Smooth muscle cell (in vitro differentiated cells): ENCODE measurements at regions not wholly inside any gene's neighbourhood (a gene's known extent, or its start where the extent isn't known, plus 50 kb on each side); places are given as distances from the start of the nearest gene placed in this dataset.
A peak's percentile ranks its signal among the peaks of the same experiment; 100 is the strongest.

Experiments used
- DNase-seq: peaks from one replicate; lab custom pipeline; 2025; ENCODE audit not compliant: unreplicated experiment; lab: John Stamatoyannopoulos, UW
- H2AFZ ChIP-seq: fragments of 200-600 bp; sonication (generic); 2 replicates; pipeline ENCODE4 v1.6.0; 2016; ENCODE audit warnings: antibody characterized with exemption, low read depth, mild to moderate bottlenecking
- H3F3A ChIP-seq: fragments of 200-600 bp; sonication (generic); 2 replicates; pipeline ENCODE4 v1.6.0; 2017; ENCODE audit warnings: antibody characterized with exemption, low read depth
- H3K27ac ChIP-seq: fragments of 200-600 bp; sonication (generic); 2 replicates; pipeline ENCODE4 v1.5.1; 2016; ENCODE audit warnings: low read depth, mild to moderate bottlenecking
- H3K27me3 ChIP-seq: fragments of 200-600 bp; sonication (generic); 2 replicates; pipeline ENCODE4 v1.6.1; 2016; ENCODE audit warnings: low read depth, mild to moderate bottlenecking
- H3K36me3 ChIP-seq: fragments of 200-600 bp; sonication (generic); 2 replicates; pipeline ENCODE4 v1.5.1; 2016; ENCODE audit warnings: low read depth
- H3K4me1 ChIP-seq: fragments of 200-600 bp; sonication (generic); 2 replicates; pipeline ENCODE4 v1.5.1; 2016; ENCODE audit warnings: low read depth
- H3K4me2 ChIP-seq: fragments of 200-600 bp; sonication (generic); 2 replicates; pipeline ENCODE4 v1.6.0; 2016; ENCODE audit warnings: mild to moderate bottlenecking
- H3K4me3 ChIP-seq: fragments of 200-600 bp; sonication (generic); 2 replicates; pipeline ENCODE4 v1.5.1; 2016; ENCODE audit warnings: mild to moderate bottlenecking
- H3K79me2 ChIP-seq: fragments of 200-600 bp; sonication (generic); 2 replicates; pipeline ENCODE4 v1.6.0; 2016; ENCODE audit warnings: low read depth, mild to moderate bottlenecking
- H3K9ac ChIP-seq: fragments of 200-600 bp; sonication (generic); 2 replicates; pipeline ENCODE4 v1.6.0; 2016; ENCODE audit warnings: low read depth
- H3K9me3 ChIP-seq: fragments of 200-600 bp; sonication (generic); replicated peaks from 2 replicates; pipeline ENCODE4 v1.5.1; 2016; ENCODE audit warnings: low read depth
- H4K20me1 ChIP-seq: fragments of 200-600 bp; sonication (generic); 2 replicates; pipeline ENCODE4 v1.6.0; 2016; ENCODE audit warnings: low read depth
- WGBS: methylation state at CpG from one replicate; pipeline ENCODE4 v1.1.7; 2016; ENCODE audit warnings: low lambda C conversion rate; 5-methylcytosine and 5-hydroxymethylcytosine counted together
- TF ChIP-seq, protein P1 (sequence below): fragments of 200-600 bp; sonication (generic); IDR thresholded peaks from 2 replicates; pipeline ENCODE4 v1.5.1; 2017; ENCODE audit warnings: borderline replicate concordance, mild to moderate bottlenecking, antibody characterized with exemption; ENCODE audit not compliant: insufficient read depth, poor library complexity, severe bottlenecking

- H3K9ac ChIP-seq: peak overlapping the region; percentile 26
- no peaks in the 10 kb centered on the region for H3K9me3 ChIP-seq
- DNase-seq: no peak
- H3K4me2 ChIP-seq: peak overlapping the region; percentile 81
- H4K20me1 ChIP-seq: no peaks in the 10 kb centered on the region
- no peaks in the 10 kb centered on the region for H3K79me2 ChIP-seq
- H3K4me1 ChIP-seq: peaks cover 36% of the 10 kb centered on the region
- TF ChIP-seq, protein P1, sequence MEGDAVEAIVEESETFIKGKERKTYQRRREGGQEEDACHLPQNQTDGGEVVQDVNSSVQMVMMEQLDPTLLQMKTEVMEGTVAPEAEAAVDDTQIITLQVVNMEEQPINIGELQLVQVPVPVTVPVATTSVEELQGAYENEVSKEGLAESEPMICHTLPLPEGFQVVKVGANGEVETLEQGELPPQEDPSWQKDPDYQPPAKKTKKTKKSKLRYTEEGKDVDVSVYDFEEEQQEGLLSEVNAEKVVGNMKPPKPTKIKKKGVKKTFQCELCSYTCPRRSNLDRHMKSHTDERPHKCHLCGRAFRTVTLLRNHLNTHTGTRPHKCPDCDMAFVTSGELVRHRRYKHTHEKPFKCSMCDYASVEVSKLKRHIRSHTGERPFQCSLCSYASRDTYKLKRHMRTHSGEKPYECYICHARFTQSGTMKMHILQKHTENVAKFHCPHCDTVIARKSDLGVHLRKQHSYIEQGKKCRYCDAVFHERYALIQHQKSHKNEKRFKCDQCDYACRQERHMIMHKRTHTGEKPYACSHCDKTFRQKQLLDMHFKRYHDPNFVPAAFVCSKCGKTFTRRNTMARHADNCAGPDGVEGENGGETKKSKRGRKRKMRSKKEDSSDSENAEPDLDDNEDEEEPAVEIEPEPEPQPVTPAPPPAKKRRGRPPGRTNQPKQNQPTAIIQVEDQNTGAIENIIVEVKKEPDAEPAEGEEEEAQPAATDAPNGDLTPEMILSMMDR: no peak
- 63% methylated on average over 5 of the region's 5 CpGs for WGBS
- H3K27me3 ChIP-seq: no peaks in the 10 kb centered on the region
- H3K4me3 ChIP-seq: no peak overlapping the region
- peaks cover 10% of the 10 kb centered on the region for H3F3A ChIP-seq
- peak overlapping the region; percentile 98 for H3K27ac ChIP-seq
- H3K36me3 ChIP-seq: no peaks in the 10 kb centered on the region
- peak overlapping the region; percentile 1 for H2AFZ ChIP-seq
These were observed 301.0 kb downstream of the NDFIP2 start for GRCh38 chr13:79781829-79782540.

DNA sequence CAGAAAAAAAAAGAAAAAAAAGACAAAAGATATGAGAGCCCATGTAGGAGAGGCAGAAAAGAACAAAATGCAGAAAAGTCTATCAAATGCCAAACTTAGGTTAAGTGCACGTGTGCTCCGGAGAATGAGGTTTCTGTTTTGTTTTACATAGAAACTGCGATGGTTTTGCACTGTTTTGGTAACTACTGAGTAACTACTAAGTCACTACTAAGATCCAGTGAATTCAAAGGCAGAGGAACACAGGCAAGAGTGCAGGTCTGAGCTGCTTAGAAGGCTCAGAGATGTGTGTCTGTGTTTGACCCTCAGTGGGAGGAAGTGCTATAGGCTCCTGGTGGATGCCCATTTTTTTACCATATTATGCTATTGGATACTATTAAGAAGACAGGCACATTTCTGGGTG, 299.3 kb downstream of the NDFIP2 start:
- Histone ChIP-seq H3F3A (peaks cover 10% of the 10 kb centered on the region), H3K27ac (peak overlapping the region; percentile 75), H2AFZ (no peak overlapping the region), H3K4me3 (no peak overlapping the region), H3K79me2 (no peaks in the 10 kb centered on the region), H3K9me3 (no peaks in the 10 kb centered on the region), H3K27me3 (no peaks in the 10 kb centered on the region), H4K20me1 (no peaks in the 10 kb centered on the region), H3K4me2 (peak overlapping the region; percentile 59), H3K4me1 (peaks cover 52% of the 10 kb centered on the region), H3K36me3 (no peaks in the 10 kb centered on the region), H3K9ac (no peak overlapping the region)
- 72% methylated on average over 3 of the region's 3 CpGs for WGBS
- TF ChIP-seq, protein P1: no peak
- no peak for DNase-seq

GRCh38 chr13:79779761-79780160, 298.8 kb downstream of the NDFIP2 start:
- no peak overlapping the region for H3K9ac ChIP-seq
- peak overlapping the region; percentile 75 for H3K27ac ChIP-seq
- H3F3A ChIP-seq: peaks cover 10% of the 10 kb centered on the region
- H2AFZ ChIP-seq: no peak overlapping the region
- H3K4me2 ChIP-seq: peak overlapping the region; percentile 59
- no peaks in the 10 kb centered on the region for H3K79me2 ChIP-seq
- no peaks in the 10 kb centered on the region for H3K36me3 ChIP-seq
- peaks cover 52% of the 10 kb centered on the region for H3K4me1 ChIP-seq
- TF ChIP-seq, protein P1: no peak
- H4K20me1 ChIP-seq: no peaks in the 10 kb centered on the region
- no peaks in the 10 kb centered on the region for H3K9me3 ChIP-seq
- WGBS: 19% methylated on average over 1 of the region's 1 CpG
- DNase-seq: no peak
- H3K27me3 ChIP-seq: no peaks in the 10 kb centered on the region
- no peak overlapping the region for H3K4me3 ChIP-seq

- no peaks in the 10 kb centered on the region for H4K20me1 ChIP-seq
- no peak overlapping the region for H2AFZ ChIP-seq
- H3K9me3 ChIP-seq: no peaks in the 10 kb centered on the region
- no peak for DNase-seq
- no peak overlapping the region for H3K9ac ChIP-seq
- H3K79me2 ChIP-seq: no peaks in the 10 kb centered on the region
- peak overlapping the region; percentile 59 for H3K4me2 ChIP-seq
- TF ChIP-seq, protein P1: no peak
- H3K36me3 ChIP-seq: no peaks in the 10 kb centered on the region
- 59% methylated on average over 4 of the region's 4 CpGs for WGBS
- no peak overlapping the region for H3K4me3 ChIP-seq
- H3F3A ChIP-seq: peaks cover 10% of the 10 kb centered on the region
- H3K4me1 ChIP-seq: peaks cover 52% of the 10 kb centered on the region
- no peaks in the 10 kb centered on the region for H3K27me3 ChIP-seq
- peak overlapping the region; percentile 75 for H3K27ac ChIP-seq
These were observed 297.9 kb downstream of the NDFIP2 start for GRCh38 chr13:79778741-79779460.
